ENCODE measurements at regions not wholly inside any gene's neighbourhood (a gene's known extent, or its start where the extent isn't known, plus 50 kb on each side); places are given as distances from the start of the nearest gene placed in this dataset.

- Histone ChIP-seq H3K27me3 (ENCODE audit: control insufficient read depth in 1 of 2, insufficient read depth in 2 of 2, low read length in 1 of 2) (no peaks in the 10 kb centered on the region), H3K9me3 (ENCODE audit: control insufficient read depth, low read length) (no peaks in the 10 kb centered on the region), H3K36me3 (ENCODE audit: control insufficient read depth in 1 of 2, insufficient read depth in 2 of 2, low read length in 1 of 2) (no peaks in the 10 kb centered on the region), H3K27ac (ENCODE audit: low read depth in 1 of 2, low read length in 2 of 2) (no peak overlapping the region), H3K4me1 (ENCODE audit: control insufficient read depth in 1 of 2, insufficient read depth in 2 of 2, low read length in 2 of 2) (no peaks in the 10 kb centered on the region), H3K4me3 (ENCODE audit: low read length in 2 of 2) (no peak overlapping the region)
- ATAC-seq (ENCODE audit: low FRiP score): no peak
- DNase-seq: no peak
- 62 to 77% methylated on average over 2 of the region's 2 CpGs for WGBS, 2 donors
- intact Hi-C loops (cut with DNase I): no loop called here
Measured at GRCh38 chr10:108801220-108801619, 1122.1 kb downstream of the XPNPEP1 start.

DNA sequence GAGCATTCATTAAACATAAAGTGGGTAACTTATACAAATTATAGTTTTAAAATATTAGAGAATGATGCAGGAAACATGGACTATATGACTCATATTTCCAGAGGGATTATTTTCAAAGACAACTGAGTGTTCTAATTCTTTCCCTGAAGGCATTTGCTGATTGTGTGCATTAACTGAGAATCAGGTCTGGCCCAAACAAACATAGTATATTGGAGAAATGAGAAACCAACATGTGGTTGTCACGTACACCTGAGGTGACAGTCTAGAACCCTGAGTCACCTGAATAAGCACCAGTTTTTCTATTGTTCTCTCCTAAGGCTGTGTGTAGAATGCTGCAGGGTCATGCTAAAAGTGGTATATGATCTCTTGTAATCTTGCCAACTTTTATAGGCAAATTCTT lies 1125.7 kb downstream of the XPNPEP1 start:
- WGBS, 2 donors: 81 to 91% methylated on average over 1 of the region's 1 CpG
- intact Hi-C loops (cut with DNase I): no loop called here
- no peaks in the 10 kb centered on the region for H3K9me3 ChIP-seq (ENCODE audit: control insufficient read depth, low read length)
- ATAC-seq (ENCODE audit: low FRiP score): no peak
- H3K4me1 ChIP-seq (ENCODE audit: control insufficient read depth in 1 of 2, insufficient read depth in 2 of 2, low read length in 2 of 2): no peaks in the 10 kb centered on the region
- no peak overlapping the region for H3K27ac ChIP-seq (ENCODE audit: low read depth in 1 of 2, low read length in 2 of 2)
- no peaks in the 10 kb centered on the region for H3K36me3 ChIP-seq (ENCODE audit: control insufficient read depth in 1 of 2, insufficient read depth in 2 of 2, low read length in 1 of 2)
- DNase-seq: no peak
- no peaks in the 10 kb centered on the region for H3K27me3 ChIP-seq (ENCODE audit: control insufficient read depth in 1 of 2, insufficient read depth in 2 of 2, low read length in 1 of 2)
- no peak overlapping the region for H3K4me3 ChIP-seq (ENCODE audit: low read length in 2 of 2)

DNA sequence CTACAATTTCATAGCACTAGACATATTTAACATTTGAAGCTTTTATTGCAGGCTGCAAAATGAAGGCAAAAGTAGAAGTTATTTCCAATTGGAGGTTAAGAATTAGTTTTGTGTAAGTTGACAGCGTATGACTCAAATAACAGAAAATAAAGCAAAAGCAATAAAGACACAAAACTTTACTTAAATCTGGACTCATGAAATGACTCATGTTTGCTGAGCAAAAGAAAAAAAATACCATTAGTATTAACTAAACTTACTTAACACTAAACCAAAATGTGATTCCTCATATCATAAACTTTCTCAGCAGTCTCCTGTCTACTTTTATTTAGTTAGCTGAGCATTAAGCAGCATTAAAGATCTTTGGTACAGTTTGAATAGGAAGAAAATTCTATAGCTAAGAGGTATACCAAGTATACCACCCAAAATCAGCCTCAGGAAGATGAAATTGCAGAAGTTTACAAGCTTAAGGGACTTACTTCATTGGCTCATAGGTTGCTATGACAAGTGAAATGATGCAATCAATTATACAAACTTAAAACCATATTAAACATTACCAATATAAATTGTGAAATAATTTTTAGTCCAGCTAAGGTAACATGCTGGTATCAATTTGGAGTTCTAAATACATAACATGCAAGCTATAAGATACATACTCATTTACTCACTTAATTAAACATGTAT lies 1131.4 kb downstream of the XPNPEP1 start:
- Histone ChIP-seq H3K36me3 (ENCODE audit: control insufficient read depth in 1 of 2, insufficient read depth in 2 of 2, low read length in 1 of 2) (no peaks in the 10 kb centered on the region), H3K4me1 (ENCODE audit: control insufficient read depth in 1 of 2, insufficient read depth in 2 of 2, low read length in 2 of 2) (no peaks in the 10 kb centered on the region), H3K4me3 (ENCODE audit: low read length in 2 of 2) (no peak overlapping the region), H3K27ac (ENCODE audit: low read depth in 1 of 2, low read length in 2 of 2) (no peak overlapping the region), H3K9me3 (ENCODE audit: control insufficient read depth, low read length) (no peaks in the 10 kb centered on the region), H3K27me3 (ENCODE audit: control insufficient read depth in 1 of 2, insufficient read depth in 2 of 2, low read length in 1 of 2) (no peaks in the 10 kb centered on the region)
- ATAC-seq (ENCODE audit: low FRiP score) (no peak), DNase-seq (no peak)
- 76 to 79% methylated on average over 1 of the region's 1 CpG for WGBS, 2 donors
- intact Hi-C loops (cut with DNase I): no loop called here

- Histone ChIP-seq H3K4me1 (ENCODE audit: control insufficient read depth in 1 of 2, insufficient read depth in 2 of 2, low read length in 2 of 2) (no peaks in the 10 kb centered on the region), H3K9me3 (ENCODE audit: control insufficient read depth, low read length) (no peaks in the 10 kb centered on the region), H3K36me3 (ENCODE audit: control insufficient read depth in 1 of 2, insufficient read depth in 2 of 2, low read length in 1 of 2) (no peaks in the 10 kb centered on the region), H3K27me3 (ENCODE audit: control insufficient read depth in 1 of 2, insufficient read depth in 2 of 2, low read length in 1 of 2) (no peaks in the 10 kb centered on the region), H3K27ac (ENCODE audit: low read depth in 1 of 2, low read length in 2 of 2) (no peak overlapping the region), H3K4me3 (ENCODE audit: low read length in 2 of 2) (no peak overlapping the region)
- intact Hi-C loops (cut with DNase I): no loop called here
- no peak for ATAC-seq (ENCODE audit: low FRiP score)
- 79 to 87% methylated on average over 4 of the region's 4 CpGs for WGBS, 2 donors
- DNase-seq: no peak
Measured at GRCh38 chr10:108791030-108791429, 1132.3 kb downstream of the XPNPEP1 start.

DNA sequence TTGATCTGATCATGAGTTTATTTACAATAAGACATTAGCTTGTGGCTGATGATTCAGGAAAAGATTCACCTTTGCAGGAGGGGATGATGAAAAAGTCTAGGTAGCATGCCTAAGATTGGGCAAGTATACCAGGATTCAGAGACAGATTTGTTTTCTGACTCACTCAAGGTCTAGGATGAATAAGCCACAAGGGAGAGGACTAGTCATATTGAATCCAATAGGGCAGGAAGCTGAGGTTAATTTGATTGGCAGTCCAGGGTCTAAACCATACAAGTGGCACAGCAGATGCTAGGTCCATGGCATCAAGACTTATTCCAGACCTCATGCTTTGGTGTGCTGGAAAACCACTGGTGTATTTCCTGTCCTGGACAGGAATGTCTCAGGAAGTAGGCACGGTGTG lies 1133.4 kb downstream of the XPNPEP1 start:
- no peaks in the 10 kb centered on the region for H3K27me3 ChIP-seq (ENCODE audit: control insufficient read depth in 1 of 2, insufficient read depth in 2 of 2, low read length in 1 of 2)
- ATAC-seq (ENCODE audit: low FRiP score) (no peak), DNase-seq (no peak)
- intact Hi-C loops (cut with DNase I): no loop called here
- WGBS, 2 donors: 52 to 67% methylated on average over 1 of the region's 1 CpG
- H3K9me3 ChIP-seq (ENCODE audit: control insufficient read depth, low read length): no peaks in the 10 kb centered on the region
- no peak overlapping the region for H3K27ac ChIP-seq (ENCODE audit: low read depth in 1 of 2, low read length in 2 of 2)
- no peaks in the 10 kb centered on the region for H3K36me3 ChIP-seq (ENCODE audit: control insufficient read depth in 1 of 2, insufficient read depth in 2 of 2, low read length in 1 of 2)
- no peak overlapping the region for H3K4me3 ChIP-seq (ENCODE audit: low read length in 2 of 2)
- no peaks in the 10 kb centered on the region for H3K4me1 ChIP-seq (ENCODE audit: control insufficient read depth in 1 of 2, insufficient read depth in 2 of 2, low read length in 2 of 2)

DNA sequence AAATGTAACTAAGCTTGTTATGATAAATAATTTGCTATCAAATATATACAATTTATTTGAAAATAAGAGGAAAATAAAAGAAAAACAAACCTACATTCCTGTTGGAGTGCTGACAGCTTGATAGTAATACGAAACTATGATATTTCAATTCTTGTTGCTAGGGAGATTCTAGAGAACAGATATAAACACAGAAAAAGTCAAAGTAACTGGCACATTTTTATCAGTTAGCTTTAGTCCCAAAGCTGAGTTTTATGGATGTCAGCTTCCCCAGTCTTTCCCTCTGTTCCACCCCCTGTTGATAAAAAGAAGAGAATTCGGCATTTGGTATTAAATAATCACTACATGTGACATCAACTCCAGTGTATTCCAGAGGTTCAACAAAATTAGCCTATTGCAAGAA lies 1134.0 kb downstream of the XPNPEP1 start:
- Histone ChIP-seq H3K4me1 (ENCODE audit: control insufficient read depth in 1 of 2, insufficient read depth in 2 of 2, low read length in 2 of 2) (no peaks in the 10 kb centered on the region), H3K36me3 (ENCODE audit: control insufficient read depth in 1 of 2, insufficient read depth in 2 of 2, low read length in 1 of 2) (no peaks in the 10 kb centered on the region), H3K27me3 (ENCODE audit: control insufficient read depth in 1 of 2, insufficient read depth in 2 of 2, low read length in 1 of 2) (no peaks in the 10 kb centered on the region), H3K4me3 (ENCODE audit: low read length in 2 of 2) (no peak overlapping the region), H3K27ac (ENCODE audit: low read depth in 1 of 2, low read length in 2 of 2) (no peak overlapping the region), H3K9me3 (ENCODE audit: control insufficient read depth, low read length) (peaks cover 3% of the 10 kb centered on the region)
- WGBS, 2 donors: 15 to 20% methylated on average over 2 of the region's 2 CpGs
- intact Hi-C loops (cut with DNase I): no loop called here
- ATAC-seq (ENCODE audit: low FRiP score) (no peak), DNase-seq (no peak)

DNA sequence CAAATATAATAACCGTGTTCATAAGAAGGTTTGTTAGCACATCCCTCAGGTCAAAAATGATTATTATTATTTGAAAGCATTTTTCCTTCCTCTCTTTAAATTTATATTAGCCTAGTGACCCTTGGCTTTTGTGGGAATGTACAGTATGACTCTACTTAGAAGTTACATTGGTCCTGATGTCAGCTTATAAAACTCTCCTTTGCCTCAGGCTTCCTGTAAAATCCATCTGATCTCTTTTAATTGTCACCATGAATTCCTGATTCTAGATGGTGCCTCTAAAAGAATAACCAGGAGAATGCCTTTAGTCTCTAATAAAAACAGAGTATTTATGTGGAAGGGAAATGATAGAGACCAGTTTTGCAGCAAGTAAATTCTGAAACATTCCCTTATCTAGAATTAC lies 1134.4 kb downstream of the XPNPEP1 start:
- no peaks in the 10 kb centered on the region for H3K4me1 ChIP-seq (ENCODE audit: control insufficient read depth in 1 of 2, insufficient read depth in 2 of 2, low read length in 2 of 2)
- WGBS, 2 donors: 66 to 75% methylated on average over 1 of the region's 1 CpG
- no peak for DNase-seq
- ATAC-seq (ENCODE audit: low FRiP score): no peak
- no peaks in the 10 kb centered on the region for H3K36me3 ChIP-seq (ENCODE audit: control insufficient read depth in 1 of 2, insufficient read depth in 2 of 2, low read length in 1 of 2)
- intact Hi-C loops (cut with DNase I): no loop called here
- H3K27me3 ChIP-seq (ENCODE audit: control insufficient read depth in 1 of 2, insufficient read depth in 2 of 2, low read length in 1 of 2): no peaks in the 10 kb centered on the region
- H3K9me3 ChIP-seq (ENCODE audit: control insufficient read depth, low read length): peaks cover 4% of the 10 kb centered on the region
- no peak overlapping the region for H3K27ac ChIP-seq (ENCODE audit: low read depth in 1 of 2, low read length in 2 of 2)
- no peak overlapping the region for H3K4me3 ChIP-seq (ENCODE audit: low read length in 2 of 2)

DNA sequence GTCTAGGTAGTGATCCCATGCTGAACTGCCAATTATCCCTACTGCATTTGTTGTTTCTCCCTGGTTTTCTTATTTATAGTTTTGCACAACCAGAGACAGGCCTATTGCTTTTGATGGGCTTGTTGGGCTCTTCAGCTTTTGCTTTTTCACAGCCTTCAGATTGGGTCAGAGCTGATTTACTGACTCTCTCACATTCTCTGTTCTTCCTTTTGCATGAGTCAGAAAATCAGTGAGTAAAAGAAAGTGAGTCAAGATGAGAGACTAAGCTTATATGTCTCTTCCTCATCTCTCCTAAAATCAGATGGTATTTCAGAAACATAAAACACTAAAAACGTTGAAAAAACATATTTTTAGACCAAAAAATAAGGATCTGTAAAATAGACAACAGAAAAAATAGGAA lies 1135.4 kb downstream of the XPNPEP1 start:
- Histone ChIP-seq H3K27ac (ENCODE audit: low read depth in 1 of 2, low read length in 2 of 2) (no peak overlapping the region), H3K9me3 (ENCODE audit: control insufficient read depth, low read length) (peaks cover 9% of the 10 kb centered on the region), H3K27me3 (ENCODE audit: control insufficient read depth in 1 of 2, insufficient read depth in 2 of 2, low read length in 1 of 2) (no peaks in the 10 kb centered on the region), H3K4me1 (ENCODE audit: control insufficient read depth in 1 of 2, insufficient read depth in 2 of 2, low read length in 2 of 2) (no peaks in the 10 kb centered on the region), H3K36me3 (ENCODE audit: control insufficient read depth in 1 of 2, insufficient read depth in 2 of 2, low read length in 1 of 2) (no peaks in the 10 kb centered on the region), H3K4me3 (ENCODE audit: low read length in 2 of 2) (no peak overlapping the region)
- no peak for ATAC-seq (ENCODE audit: low FRiP score)
- WGBS, 2 donors: 6 to 38% methylated on average over 1 of the region's 1 CpG
- intact Hi-C loops (cut with DNase I): no loop called here
- no peak for DNase-seq

GRCh38 chr10:108785011-108785410 lies 1138.3 kb downstream of the XPNPEP1 start:
- Histone ChIP-seq H3K27ac (ENCODE audit: low read depth in 1 of 2, low read length in 2 of 2) (no peak overlapping the region), H3K27me3 (ENCODE audit: control insufficient read depth in 1 of 2, insufficient read depth in 2 of 2, low read length in 1 of 2) (no peaks in the 10 kb centered on the region), H3K4me1 (ENCODE audit: control insufficient read depth in 1 of 2, insufficient read depth in 2 of 2, low read length in 2 of 2) (no peaks in the 10 kb centered on the region), H3K36me3 (ENCODE audit: control insufficient read depth in 1 of 2, insufficient read depth in 2 of 2, low read length in 1 of 2) (no peaks in the 10 kb centered on the region), H3K4me3 (ENCODE audit: low read length in 2 of 2) (no peak overlapping the region), H3K9me3 (ENCODE audit: control insufficient read depth, low read length) (peaks cover 9% of the 10 kb centered on the region)
- 37 to 96% methylated on average over 2 of the region's 2 CpGs for WGBS, 2 donors
- no peak for ATAC-seq (ENCODE audit: low FRiP score)
- DNase-seq: no peak
- intact Hi-C loops (cut with DNase I): no loop called here
